CD4-positive, alpha-beta T cell (primary cell): ENCODE measurements at regions not wholly inside any gene's neighbourhood (a gene's known extent, or its start where the extent isn't known, plus 50 kb on each side); places are given as distances from the start of the nearest gene placed in this dataset.
"Not testable (repeated sequence)": the region's sequence is repeated elsewhere in the genome, so short reads cannot be mapped to it uniquely, and the experiment has no call there.

Experiments
- ATAC-seq: fragments of 200-7000 bp; cut with Tn5 transposase; one replicate; pipeline ENCODE4 v1.10.0; 2022; ENCODE audit warnings: mild to moderate bottlenecking; ENCODE audit not compliant: poor library complexity
- CTCF ChIA-PET: fragments of 350-600 bp; sonication (Branson Sonifier 250); formaldehyde crosslinking; loops from one replicate; lab custom pipeline; 2021; ENCODE audit warnings: antibody characterized with exemption, inconsistent platforms; lab: Charles Lee
- POLR2A ChIA-PET: fragments of 350-600 bp; sonication (Branson Sonifier 250); formaldehyde crosslinking; loops from one replicate; lab custom pipeline; 2021; ENCODE audit warnings: antibody characterized with exemption, inconsistent platforms; lab: Charles Lee
- DNase-seq, 14 experiments: peaks; one replicate each; pipeline ENCODE4 v3.0.0-alpha.2; 2013 to 2020; ENCODE audit warnings: mixed read lengths in 2 of 14
- H3K27ac ChIP-seq, 2 donors: one replicate each; pipeline versions ENCODE4 v1.5.1 to v1.7.0; 2013; ENCODE audit warnings: low read length in 2 of 2, low read depth in 1 of 2, mild to moderate bottlenecking in 1 of 2
- H3K27me3 ChIP-seq, 2 experiments: 1 replicate in 1 of 2; 2 replicates in 1 of 2; pipeline versions ENCODE4 v1.6.1 to v1.7.0; 2013; ENCODE audit warnings: low read length in 2 of 2, control low read depth in 1 of 2, mild to moderate bottlenecking in 1 of 2, moderate library complexity in 1 of 2; ENCODE audit not compliant: insufficient read depth in 2 of 2, control insufficient read depth in 1 of 2
- H3K36me3 ChIP-seq: one replicate; pipeline ENCODE4 v1.6.1; 2013; ENCODE audit warnings: low read length, control low read depth; ENCODE audit not compliant: insufficient read depth
- H3K4me1 ChIP-seq: one replicate; pipeline ENCODE4 v1.6.1; 2013; ENCODE audit warnings: low read length, control low read depth; ENCODE audit not compliant: insufficient read depth
- H3K4me3 ChIP-seq: one replicate; pipeline ENCODE4 v1.5.1; 2013; ENCODE audit warnings: mild to moderate bottlenecking, low read length, moderate library complexity
- H3K9me3 ChIP-seq, 2 experiments: 1 replicate in 1 of 2; 2 replicates in 1 of 2; pipeline versions ENCODE4 v1.6.1 to v1.7.0; 2013; ENCODE audit warnings: low read length in 2 of 2, mild to moderate bottlenecking in 2 of 2, control low read depth in 1 of 2, moderate library complexity in 1 of 2; ENCODE audit not compliant: control insufficient read depth in 1 of 2, insufficient read depth in 1 of 2
- H3K27ac Mint-ChIP-seq: one replicate; pipeline ENCODE4 v1.8.0; 2020; ENCODE audit warnings: mixed read lengths
- H3K27me3 Mint-ChIP-seq: one replicate; pipeline ENCODE4 v1.8.0; 2021; ENCODE audit warnings: mixed read lengths
- H3K36me3 Mint-ChIP-seq: one replicate; pipeline ENCODE4 v1.8.0; 2021; ENCODE audit warnings: low read depth, mixed read lengths
- H3K4me1 Mint-ChIP-seq: one replicate; pipeline ENCODE4 v1.8.0; 2021; ENCODE audit warnings: low read depth, mixed read lengths
- H3K4me3 Mint-ChIP-seq: one replicate; pipeline ENCODE4 v1.8.0; 2020; ENCODE audit warnings: mild to moderate bottlenecking, mixed read lengths
- H3K9me3 Mint-ChIP-seq: one replicate; pipeline ENCODE4 v1.8.0; 2020; ENCODE audit warnings: mixed read lengths
- CTCF ChIP-seq: fragments of 200-600 bp; IDR thresholded peaks from one replicate; pipeline ENCODE4 v1.8.0; 2022; ENCODE audit warnings: antibody characterized with exemption, mild to moderate bottlenecking
- intact Hi-C, 2 experiments: fragments of 100-400 bp; cut with DNase I in 1 of 2; cut with micrococcal nuclease in 1 of 2; formaldehyde crosslinking; loops; one replicate each; pipeline versions ENCODE4 v1.15.1 to v1.9.0; 2023 to 2025; cut with DNase I, micrococcal nuclease

GRCh38 chr10:22135591-22135990 lies 82.2 kb downstream of the EBLN1 start:
- no peak overlapping the region for H3K27ac Mint-ChIP-seq
- intact Hi-C loops: no loop called here
- CTCF ChIA-PET: no interaction called here
- H3K36me3 Mint-ChIP-seq: no peaks in the 10 kb centered on the region
- no peak overlapping the region for H3K27ac ChIP-seq
- H3K4me1 ChIP-seq: no peaks in the 10 kb centered on the region
- peaks cover 21% of the 10 kb centered on the region for H3K27me3 Mint-ChIP-seq
- H3K27me3 ChIP-seq: peaks cover 0 to 8% of the 10 kb centered on the region in 2 experiments
- H3K36me3 ChIP-seq: no peaks in the 10 kb centered on the region
- DNase-seq (no peak), ATAC-seq (no peak)
- POLR2A ChIA-PET: no interaction called here
- peaks cover 16% of the 10 kb centered on the region for H3K4me1 Mint-ChIP-seq
- no peak overlapping the region for H3K4me3 Mint-ChIP-seq
- H3K9me3 Mint-ChIP-seq: no peaks in the 10 kb centered on the region
- H3K4me3 ChIP-seq: no peak overlapping the region
- no peaks in the 10 kb centered on the region for H3K9me3 ChIP-seq
- TF ChIP-seq CTCF: no peak

GRCh38 chr10:22133749-22134624 lies 83.8 kb downstream of the EBLN1 start:
- no peaks in the 10 kb centered on the region for H3K4me1 ChIP-seq
- H3K9me3 ChIP-seq: no peaks in the 10 kb centered on the region
- DNase-seq: peak in 3 of 14 experiments; percentile 2 to 10 (median 9)
- no peak for TF ChIP-seq CTCF
- H3K4me1 Mint-ChIP-seq: peaks cover 23% of the 10 kb centered on the region
- H3K4me3 Mint-ChIP-seq: no peak overlapping the region
- ChIA-PET POLR2A (no interaction called here), CTCF (interaction anchor here (0.7 to 1.2 kb wide), 2 partner anchors 12 to 403 kb away, joined by 3 read pairs; no protein-coding TSS in a partner anchor)
- no peaks in the 10 kb centered on the region for H3K36me3 ChIP-seq
- no peak overlapping the region for H3K27ac ChIP-seq
- intact Hi-C loops: no loop called here
- no peak overlapping the region for H3K27ac Mint-ChIP-seq
- H3K4me3 ChIP-seq: no peak overlapping the region
- peaks cover 0 to 8% of the 10 kb centered on the region in 2 experiments for H3K27me3 ChIP-seq
- H3K9me3 Mint-ChIP-seq: no peaks in the 10 kb centered on the region
- ATAC-seq: no peak
- H3K36me3 Mint-ChIP-seq: no peaks in the 10 kb centered on the region
- peaks cover 17% of the 10 kb centered on the region for H3K27me3 Mint-ChIP-seq

- DNase-seq, H3K27ac ChIP-seq, intact Hi-C loops, H3K9me3 ChIP-seq, H3K36me3 Mint-ChIP-seq, POLR2A ChIA-PET, H3K9me3 Mint-ChIP-seq, H3K4me3 ChIP-seq, H3K27me3 ChIP-seq, ATAC-seq, H3K36me3 ChIP-seq, H3K27ac Mint-ChIP-seq, H3K4me1 ChIP-seq, CTCF ChIA-PET, H3K4me3 Mint-ChIP-seq: not testable (repeated sequence)
- peaks cover 12% of the 10 kb centered on the region for H3K27me3 Mint-ChIP-seq
- H3K4me1 Mint-ChIP-seq: peaks cover 23% of the 10 kb centered on the region
Observed at GRCh38 chr10:22130824-22131223, 87.0 kb downstream of the EBLN1 start.

- H3K4me3 ChIP-seq, intact Hi-C loops, H3K4me3 Mint-ChIP-seq, ATAC-seq, CTCF ChIA-PET, H3K9me3 ChIP-seq, POLR2A ChIA-PET, H3K27ac ChIP-seq, H3K27ac Mint-ChIP-seq, H3K27me3 ChIP-seq, H3K36me3 Mint-ChIP-seq, DNase-seq, H3K4me1 ChIP-seq, H3K9me3 Mint-ChIP-seq, H3K36me3 ChIP-seq: not testable (repeated sequence)
- H3K27me3 Mint-ChIP-seq: peaks cover 12% of the 10 kb centered on the region
- H3K4me1 Mint-ChIP-seq: peaks cover 23% of the 10 kb centered on the region
Observed at GRCh38 chr10:22129612-22130011, 88.2 kb downstream of the EBLN1 start.

- H3K27me3 ChIP-seq, ATAC-seq, H3K4me3 ChIP-seq, POLR2A ChIA-PET, H3K27me3 Mint-ChIP-seq, H3K4me1 Mint-ChIP-seq, H3K4me3 Mint-ChIP-seq, H3K27ac Mint-ChIP-seq, intact Hi-C loops, H3K9me3 Mint-ChIP-seq, H3K36me3 Mint-ChIP-seq, H3K4me1 ChIP-seq, DNase-seq, CTCF ChIA-PET, H3K27ac ChIP-seq, H3K36me3 ChIP-seq, H3K9me3 ChIP-seq: not testable (repeated sequence)
Observed at GRCh38 chr10:22121181-22121580, 96.6 kb downstream of the EBLN1 start.

GRCh38 chr10:22120072-22120471 lies 97.7 kb downstream of the EBLN1 start:
- H3K27me3 ChIP-seq, H3K27ac Mint-ChIP-seq, POLR2A ChIA-PET, H3K9me3 ChIP-seq, DNase-seq, intact Hi-C loops, H3K27ac ChIP-seq, H3K4me1 Mint-ChIP-seq, H3K4me3 Mint-ChIP-seq, H3K9me3 Mint-ChIP-seq, H3K36me3 Mint-ChIP-seq, H3K4me3 ChIP-seq, H3K36me3 ChIP-seq, H3K4me1 ChIP-seq, H3K27me3 Mint-ChIP-seq, ATAC-seq, CTCF ChIA-PET: not testable (repeated sequence)
